KMS-11 (cell line): ENCODE measurements at regions not wholly inside any gene's neighbourhood (a gene's known extent, or its start where the extent isn't known, plus 50 kb on each side); places are given as distances from the start of the nearest gene placed in this dataset.

Experiments
- H2AFZ ChIP-seq: fragments of 200-600 bp; sonication (generic); 2 replicates; pipeline ENCODE4 v1.6.1; 2016; ENCODE audit warnings: antibody characterized with exemption, mixed run types, low read depth
- H3K27ac ChIP-seq: fragments of 200-600 bp; sonication (generic); 2 replicates; pipeline ENCODE4 v1.6.1; 2016; ENCODE audit warnings: mild to moderate bottlenecking, mixed run types
- H3K27me3 ChIP-seq: fragments of 200-600 bp; sonication (generic); 2 replicates; pipeline ENCODE4 v1.6.1; 2017; ENCODE audit warnings: mild to moderate bottlenecking, low read depth, mixed run types, moderate library complexity; ENCODE audit not compliant: insufficient read depth
- H3K36me3 ChIP-seq: fragments of 200-600 bp; sonication (generic); 2 replicates; pipeline ENCODE4 v1.6.1; 2017; ENCODE audit warnings: mild to moderate bottlenecking, mixed run types; ENCODE audit not compliant: insufficient read depth
- H3K4me1 ChIP-seq: fragments of 200-600 bp; sonication (generic); 2 replicates; pipeline ENCODE4 v1.6.1; 2016; ENCODE audit warnings: mild to moderate bottlenecking, low read depth, mixed run types; ENCODE audit not compliant: poor library complexity, severe bottlenecking
- H3K4me2 ChIP-seq: fragments of 200-600 bp; sonication (generic); 2 replicates; pipeline ENCODE4 v1.7.0; 2016; ENCODE audit warnings: mild to moderate bottlenecking, mixed run types
- H3K4me3 ChIP-seq: fragments of 200-600 bp; sonication (generic); IDR thresholded peaks from 2 replicates; pipeline ENCODE4 v1.6.1; 2017; ENCODE audit warnings: low read depth, low read length, mixed read lengths; ENCODE audit not compliant: insufficient read depth
- H3K79me2 ChIP-seq: fragments of 200-600 bp; sonication (generic); 2 replicates; pipeline ENCODE4 v1.6.1; 2016; ENCODE audit warnings: low read depth, mixed run types; ENCODE audit not compliant: insufficient read depth
- H3K9ac ChIP-seq: fragments of 200-600 bp; sonication (generic); 2 replicates; pipeline ENCODE4 v1.6.1; 2016; ENCODE audit warnings: mild to moderate bottlenecking, mixed run types
- H4K20me1 ChIP-seq: fragments of 200-600 bp; sonication (generic); 2 replicates; pipeline ENCODE4 v1.6.1; 2016; ENCODE audit warnings: mild to moderate bottlenecking, mixed run types; ENCODE audit not compliant: insufficient read depth
- CTCF ChIP-seq: fragments of 200-600 bp; sonication (generic); conservative IDR thresholded peaks from 2 replicates; pipeline ENCODE4 v1.6.1; 2017; ENCODE audit warnings: low read depth, mild to moderate bottlenecking, antibody characterized with exemption, low read length, moderate library complexity, mixed read lengths

- Histone ChIP-seq H3K9ac (no peak overlapping the region), H3K79me2 (no peaks in the 10 kb centered on the region), H3K27me3 (no peaks in the 10 kb centered on the region), H2AFZ (no peak overlapping the region), H3K36me3 (no peaks in the 10 kb centered on the region), H3K4me1 (peaks cover 7% of the 10 kb centered on the region), H3K4me2 (no peak overlapping the region), H4K20me1 (no peaks in the 10 kb centered on the region), H3K27ac (no peak overlapping the region), H3K4me3 (no peak overlapping the region)
- no peak for TF ChIP-seq CTCF
These were observed 66.7 kb upstream of the SLC39A10 start for GRCh38 chr2:195590199-195590860.

GRCh38 chr2:195587966-195588365 lies 69.1 kb upstream of the SLC39A10 start:
- Histone ChIP-seq H3K4me3 (no peak overlapping the region), H3K79me2 (no peaks in the 10 kb centered on the region), H3K27ac (no peak overlapping the region)

GRCh38 chr2:195586062-195586714 lies 70.8 kb upstream of the SLC39A10 start:
- no peak overlapping the region for H2AFZ ChIP-seq

More at GRCh38 chr2:195587966-195588365, 69.1 kb upstream of the SLC39A10 start:
- no peaks in the 10 kb centered on the region for H3K36me3 ChIP-seq
- no peaks in the 10 kb centered on the region for H3K27me3 ChIP-seq
- H3K4me1 ChIP-seq, result no peaks in the 10 kb centered on the region
- no peak overlapping the region for H2AFZ ChIP-seq
- no peak for TF ChIP-seq CTCF
- no peak overlapping the region for H3K4me2 ChIP-seq
- no peak overlapping the region for H3K9ac ChIP-seq
- H4K20me1 ChIP-seq, result no peaks in the 10 kb centered on the region

GRCh38 chr2:195582188-195582587 lies 74.8 kb upstream of the SLC39A10 start:
- Histone ChIP-seq H3K4me2 (no peak overlapping the region), H4K20me1 (no peaks in the 10 kb centered on the region), H3K79me2 (no peaks in the 10 kb centered on the region), H3K27ac (no peak overlapping the region), H3K4me1 (no peaks in the 10 kb centered on the region), H3K27me3 (no peaks in the 10 kb centered on the region), H2AFZ (no peak overlapping the region), H3K4me3 (no peak overlapping the region), H3K36me3 (no peaks in the 10 kb centered on the region), H3K9ac (no peak overlapping the region)
- no peak for TF ChIP-seq CTCF

More at GRCh38 chr2:195586062-195586714, 70.8 kb upstream of the SLC39A10 start:
- Histone ChIP-seq H3K27me3 (no peaks in the 10 kb centered on the region), H3K4me3 (no peak overlapping the region), H3K79me2 (no peaks in the 10 kb centered on the region), H3K4me2 (no peak overlapping the region), H3K4me1 (no peaks in the 10 kb centered on the region), H4K20me1 (no peaks in the 10 kb centered on the region), H3K27ac (no peak overlapping the region), H3K36me3 (no peaks in the 10 kb centered on the region), H3K9ac (no peak overlapping the region)
- no peak for TF ChIP-seq CTCF
